WERI-Rb-1 (cell line): ENCODE measurements at regions not wholly inside any gene's neighbourhood (a gene's known extent, or its start where the extent isn't known, plus 50 kb on each side); places are given as distances from the start of the nearest gene placed in this dataset.
A peak's percentile ranks its signal among the peaks of the same experiment; 100 is the strongest.

Experiments
- DNase-seq: peaks from one replicate; pipeline ENCODE4 v3.0.0-alpha.2; 2020
- H3K27ac ChIP-seq: fragments of 250-450 bp; sonication (Bioruptor Pico); 2 replicates; pipeline ENCODE4 v1.5.1; 2020; ENCODE audit warnings: mild to moderate bottlenecking, moderate library complexity
- H3K27me3 ChIP-seq: fragments of 250-450 bp; sonication (Bioruptor Pico); 2 replicates; pipeline ENCODE4 v1.5.1; 2021; ENCODE audit warnings: mild to moderate bottlenecking, low read depth, moderate library complexity; ENCODE audit not compliant: insufficient read depth, severe bottlenecking
- H3K36me3 ChIP-seq: fragments of 250-450 bp; sonication (Bioruptor Pico); 2 replicates; pipeline ENCODE4 v1.5.1; 2020; ENCODE audit warnings: mild to moderate bottlenecking, moderate library complexity
- H3K4me3 ChIP-seq: 2 replicates; pipeline ENCODE4 v1.5.1; 2011; ENCODE audit warnings: low read depth, mild to moderate bottlenecking, control low read depth, low read length
- H3K9me3 ChIP-seq: fragments of 250-450 bp; sonication (Bioruptor Pico); 2 replicates; pipeline ENCODE4 v1.5.1; 2021; ENCODE audit warnings: mild to moderate bottlenecking, moderate library complexity; ENCODE audit not compliant: severe bottlenecking
- CTCF ChIP-seq: IDR thresholded peaks from 2 replicates; pipeline ENCODE4 v1.5.1; 2011; ENCODE audit warnings: low read depth, mild to moderate bottlenecking, control low read depth, inconsistent platforms, low read length

- no peaks in the 10 kb centered on the region for H3K9me3 ChIP-seq
- no peak for TF ChIP-seq CTCF
- H3K27me3 ChIP-seq = no peaks in the 10 kb centered on the region
- H3K27ac ChIP-seq = no peak overlapping the region
- peak; percentile 15 for DNase-seq
- no peaks in the 10 kb centered on the region for H3K36me3 ChIP-seq
- no peak overlapping the region for H3K4me3 ChIP-seq
Measured at GRCh38 chr11:95652002-95652472, 137.5 kb downstream of the FAM76B start.

GRCh38 chr11:95650276-95650675 lies 139.3 kb downstream of the FAM76B start:
- no peak for TF ChIP-seq CTCF
- Histone ChIP-seq H3K9me3 (no peaks in the 10 kb centered on the region), H3K27ac (no peak overlapping the region), H3K36me3 (no peaks in the 10 kb centered on the region), H3K4me3 (no peak overlapping the region), H3K27me3 (no peaks in the 10 kb centered on the region)
- DNase-seq = no peak

- Histone ChIP-seq H3K9me3 (no peaks in the 10 kb centered on the region), H3K27me3 (no peaks in the 10 kb centered on the region), H3K27ac (no peak overlapping the region), H3K4me3 (no peak overlapping the region), H3K36me3 (no peaks in the 10 kb centered on the region)
- no peak for TF ChIP-seq CTCF
- no peak for DNase-seq
Measured at GRCh38 chr11:95647871-95648270, 141.7 kb downstream of the FAM76B start.

DNA sequence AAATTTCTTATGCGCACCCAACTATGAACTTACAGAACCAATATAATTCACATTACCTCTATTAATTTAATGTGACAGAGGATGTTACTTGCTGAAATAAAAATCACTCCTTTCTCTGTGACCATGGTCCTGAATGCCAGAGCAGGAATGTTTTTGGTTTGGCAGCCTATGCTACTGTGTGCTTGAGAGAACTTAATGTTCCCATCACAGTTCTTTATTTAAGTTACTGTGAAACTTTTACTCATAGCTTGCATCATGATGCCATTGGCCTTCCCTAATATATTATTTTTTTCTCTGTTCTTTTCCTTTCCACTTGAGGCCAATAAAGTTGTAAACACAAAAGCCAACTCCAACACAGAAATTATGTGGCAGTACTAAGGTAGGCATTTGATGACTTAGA lies 142.2 kb downstream of the FAM76B start:
- TF ChIP-seq CTCF = no peak
- Histone ChIP-seq H3K36me3 (no peaks in the 10 kb centered on the region), H3K27ac (no peak overlapping the region)

GRCh38 chr11:95641495-95641894 lies 148.1 kb downstream of the FAM76B start:
- Histone ChIP-seq H3K27ac (no peak overlapping the region), H3K4me3 (no peak overlapping the region), H3K36me3 (no peaks in the 10 kb centered on the region), H3K27me3 (no peaks in the 10 kb centered on the region), H3K9me3 (no peaks in the 10 kb centered on the region)
- no peak for DNase-seq
- TF ChIP-seq CTCF = no peak

More for the DNA sequence above, 142.2 kb downstream of the FAM76B start:
- DNase-seq = no peak
- H3K4me3 ChIP-seq = no peak overlapping the region
- no peaks in the 10 kb centered on the region for H3K9me3 ChIP-seq
- H3K27me3 ChIP-seq = no peaks in the 10 kb centered on the region

DNA sequence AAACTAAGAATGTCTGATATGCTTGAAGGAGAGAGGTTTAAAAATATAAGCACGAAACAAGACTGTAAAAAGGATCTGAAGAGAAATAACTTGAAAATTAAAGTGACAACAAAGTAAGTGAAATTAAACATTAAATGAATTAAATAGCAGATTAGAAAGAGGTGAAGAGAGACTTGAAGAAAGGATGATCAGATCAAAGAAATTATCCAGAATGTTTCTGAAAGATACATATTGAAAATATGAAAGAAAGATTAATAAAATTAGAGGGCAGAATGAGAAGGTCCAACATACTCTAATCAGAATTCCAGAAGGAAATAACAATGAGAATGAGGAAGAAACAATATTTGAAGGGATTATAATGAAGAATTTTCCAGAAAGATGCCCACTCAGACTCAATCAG lies 151.1 kb downstream of the FAM76B start:
- DNase-seq = no peak
- Histone ChIP-seq H3K9me3 (no peaks in the 10 kb centered on the region), H3K36me3 (no peaks in the 10 kb centered on the region), H3K27me3 (no peaks in the 10 kb centered on the region), H3K27ac (no peak overlapping the region), H3K4me3 (no peak overlapping the region)
- TF ChIP-seq CTCF = no peak
